Stimulated activated naive CD4-positive, alpha-beta T cell treated with Interleukin-2 at 50 U/mL for 16 hours (primary cell): ENCODE measurements at regions not wholly inside any gene's neighbourhood (a gene's known extent, or its start where the extent isn't known, plus 50 kb on each side); places are given as distances from the start of the nearest gene placed in this dataset.
"Not testable (repeated sequence)": the region's sequence is repeated elsewhere in the genome, so short reads cannot be mapped to it uniquely, and the experiment has no call there.

Experiments
- DNase-seq: peaks from one replicate; lab custom pipeline; 2025; lab: John Stamatoyannopoulos, UW

DNA sequence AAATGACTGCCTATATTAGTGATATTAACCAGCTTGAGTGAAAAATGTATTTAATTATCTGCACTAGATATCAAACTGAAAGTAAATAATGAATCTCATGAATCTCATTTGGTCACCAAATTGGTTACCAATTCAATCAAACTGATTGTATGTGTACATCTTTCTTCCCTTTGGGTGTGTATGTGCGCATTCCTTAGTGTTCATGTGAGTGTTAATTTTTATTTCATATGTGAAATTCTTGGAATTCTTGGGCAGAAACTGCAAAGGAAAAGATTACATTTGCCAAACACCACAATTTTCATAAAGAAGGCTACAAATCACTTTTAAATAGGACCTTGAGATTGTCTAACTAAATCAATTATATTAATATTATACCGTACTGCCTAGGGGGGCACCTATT lies 648.4 kb upstream of the MARCKS start:
- DNase-seq, result no peak

GRCh38 chr6:113209315-113209714 lies 647.8 kb upstream of the MARCKS start:
- no peak for DNase-seq

DNA sequence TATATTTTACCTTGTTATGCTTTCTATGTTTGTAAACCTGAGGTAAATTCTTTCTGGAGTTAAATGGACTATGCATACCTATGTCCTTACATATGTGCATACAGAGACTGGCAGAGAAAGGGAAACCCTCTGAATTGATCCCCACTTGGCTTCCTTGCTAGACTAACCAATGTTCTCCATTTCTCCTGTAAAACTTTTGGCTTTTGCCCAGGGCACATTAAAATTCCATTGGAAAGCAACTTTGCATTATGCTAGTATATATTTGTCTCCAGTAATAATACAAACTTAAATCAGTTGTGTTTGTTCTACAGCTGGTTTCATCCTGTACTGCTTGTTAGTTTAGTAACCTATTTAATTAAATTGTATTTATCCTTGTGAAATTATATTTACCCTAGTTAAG lies 646.0 kb upstream of the MARCKS start:
- DNase-seq, result no peak

DNA sequence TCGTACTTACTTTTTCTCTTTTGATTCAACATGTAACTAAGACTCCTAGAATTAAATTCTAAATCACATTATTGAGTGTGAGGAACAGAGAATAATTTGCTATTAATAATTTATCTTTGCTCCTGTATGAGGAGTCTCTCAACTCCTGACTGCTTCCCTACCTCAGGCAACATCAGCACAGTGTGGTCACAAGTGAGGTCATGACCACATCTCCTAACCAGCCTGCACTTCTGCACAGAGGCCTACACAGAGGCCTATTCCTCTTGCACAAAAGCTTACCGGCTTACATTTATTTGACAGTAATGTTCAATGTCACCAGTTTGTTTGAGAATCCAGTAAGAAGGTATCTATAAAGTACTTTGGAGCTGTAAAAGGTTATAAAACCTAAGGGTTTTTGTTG lies 637.4 kb upstream of the MARCKS start:
- DNase-seq, result no peak

- no peak for DNase-seq
Measured at GRCh38 chr6:113220832-113221231, 636.3 kb upstream of the MARCKS start.

- DNase-seq, result no peak
Measured at GRCh38 chr6:113221850-113222249, 635.3 kb upstream of the MARCKS start.

DNA sequence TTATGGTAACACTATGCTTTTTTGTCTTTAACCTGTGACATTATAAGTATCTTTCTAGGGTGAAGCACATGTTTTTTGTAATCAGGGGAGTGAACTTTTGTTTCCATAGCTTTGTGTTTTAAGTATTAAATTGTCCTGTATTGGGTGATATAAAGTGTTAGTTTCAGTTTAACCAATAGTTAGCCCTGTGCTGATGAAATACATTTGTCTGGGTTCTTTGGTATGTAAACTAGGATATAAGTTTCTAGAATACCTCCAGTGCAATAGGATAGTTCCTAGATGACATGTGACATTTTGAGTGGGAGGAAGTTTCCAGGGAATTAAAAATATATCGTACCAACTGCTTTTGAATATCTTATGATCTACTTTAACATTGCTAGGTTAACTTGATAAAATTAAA lies 611.0 kb upstream of the MARCKS start:
- no peak for DNase-seq

- DNase-seq, result no peak
Measured at GRCh38 chr6:113248532-113248931, 608.6 kb upstream of the MARCKS start.

DNA sequence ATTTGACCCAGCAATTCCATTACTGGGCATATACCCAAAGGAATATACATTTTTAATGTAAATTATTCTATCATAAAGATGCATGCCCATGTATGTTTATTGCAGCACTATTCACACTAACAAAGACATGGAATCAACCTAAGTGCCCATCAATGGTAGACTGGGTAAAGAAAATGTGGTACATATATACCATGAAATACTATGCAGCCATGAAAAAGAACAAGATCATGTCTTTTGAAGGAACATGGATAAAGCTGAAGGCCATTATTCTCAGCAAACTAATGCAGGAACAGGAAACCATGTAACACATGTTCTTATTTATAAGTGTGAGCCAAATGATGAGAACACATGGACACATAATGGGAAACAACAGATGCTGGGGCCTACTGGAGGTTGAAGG lies 603.0 kb upstream of the MARCKS start:
- not testable (repeated sequence) for DNase-seq

GRCh38 chr6:113258771-113259170 lies 598.4 kb upstream of the MARCKS start:
- DNase-seq, result no peak

DNA sequence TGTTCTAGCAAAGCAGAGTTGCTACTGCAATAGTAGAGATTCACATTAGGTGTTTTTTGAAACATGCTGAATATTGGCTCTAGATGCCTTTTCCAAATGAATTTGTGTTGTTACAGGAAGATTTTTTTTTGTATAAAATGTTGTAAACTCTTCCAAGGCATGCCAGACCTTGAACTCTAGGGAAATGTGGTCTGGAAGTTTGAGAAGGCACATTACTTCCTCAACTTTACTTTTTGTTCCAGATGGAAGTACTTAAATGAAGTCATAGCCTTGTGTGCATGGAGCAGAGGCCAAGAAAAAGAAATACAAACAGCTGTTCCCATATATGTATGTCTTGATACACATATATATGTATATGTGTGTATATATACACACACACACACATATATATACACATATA lies 585.7 kb upstream of the MARCKS start:
- DNase-seq, result no peak

GRCh38 chr6:113276601-113277000 lies 580.5 kb upstream of the MARCKS start:
- DNase-seq, result no peak

- no peak for DNase-seq
Measured at GRCh38 chr6:113277111-113277510, 580.0 kb upstream of the MARCKS start.

DNA sequence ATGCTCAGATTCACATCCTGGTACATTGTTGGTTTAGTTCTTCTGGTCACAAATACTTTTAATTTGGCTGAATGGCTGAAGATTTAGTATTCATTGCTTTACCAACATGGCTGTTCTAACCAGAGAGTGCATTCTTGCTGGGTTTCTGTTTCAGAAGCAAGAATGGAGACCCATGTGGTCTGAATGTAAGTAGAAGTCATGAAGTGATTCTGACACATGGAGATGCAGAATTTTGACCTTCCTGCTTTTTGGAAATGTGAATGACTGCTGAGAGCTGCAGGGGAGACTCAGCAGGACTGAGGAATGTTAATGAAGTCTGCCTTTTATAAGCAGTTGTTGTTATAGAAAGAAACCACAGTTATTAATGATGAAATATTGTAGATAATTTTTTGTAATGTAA lies 576.1 kb upstream of the MARCKS start:
- DNase-seq, result no peak

- DNase-seq, result no peak
Measured at GRCh38 chr6:113281431-113281830, 575.7 kb upstream of the MARCKS start.

DNA sequence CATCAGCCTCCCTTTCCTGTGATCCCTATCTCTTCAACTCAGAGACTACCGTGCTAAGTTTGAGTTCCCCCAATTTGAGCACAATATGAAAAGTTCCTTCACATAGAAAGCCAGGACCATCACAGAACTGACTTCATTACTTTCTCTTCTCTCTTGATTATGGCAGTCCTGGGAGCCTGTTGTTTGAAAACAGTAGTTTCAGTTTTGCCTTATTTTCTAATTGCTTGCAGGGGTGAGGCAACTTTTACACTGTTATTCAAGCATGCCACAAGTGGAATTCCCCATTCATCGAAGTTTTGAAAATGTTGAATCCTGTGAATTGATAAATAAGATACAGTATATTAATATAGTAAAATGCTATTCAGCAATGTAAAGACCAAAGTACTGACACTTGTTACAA lies 569.7 kb upstream of the MARCKS start:
- DNase-seq, result no peak

- no peak for DNase-seq
Measured at GRCh38 chr6:113288409-113288808, 568.7 kb upstream of the MARCKS start.

GRCh38 chr6:113289166-113289565 lies 568.0 kb upstream of the MARCKS start:
- DNase-seq, result no peak

- DNase-seq, result no peak
Measured at GRCh38 chr6:113290684-113291083, 566.5 kb upstream of the MARCKS start.

DNA sequence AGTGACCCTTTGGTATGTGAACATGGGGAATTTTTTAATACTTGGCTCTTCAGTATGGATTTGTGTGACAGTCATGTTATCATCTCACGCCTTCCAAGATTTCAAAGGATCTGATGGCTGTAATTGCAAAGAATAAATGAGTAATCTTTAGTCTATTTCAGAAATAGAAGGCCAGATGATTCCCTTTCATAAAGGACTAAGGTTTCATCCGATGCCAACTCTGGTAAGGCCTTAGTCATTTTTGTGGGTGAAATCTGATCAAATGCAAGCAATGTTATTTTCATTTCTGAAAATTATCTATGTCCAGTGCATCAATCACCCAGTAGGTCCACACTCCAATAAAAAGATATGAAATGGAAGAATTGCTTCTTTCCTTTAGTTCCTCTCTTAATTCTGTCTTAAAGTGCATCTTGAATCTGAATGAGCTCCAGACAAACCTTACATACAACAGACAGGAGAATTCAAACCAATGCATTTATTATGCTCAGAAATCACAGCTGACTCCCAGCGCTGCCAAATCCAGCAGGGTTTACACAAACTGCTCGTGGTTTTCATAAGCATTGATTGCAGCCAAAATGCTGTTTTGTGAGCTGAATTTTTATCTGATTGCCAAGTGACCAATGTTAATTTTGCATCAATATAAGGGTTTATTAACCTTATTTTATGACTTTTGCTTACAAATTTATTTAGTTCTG lies 565.2 kb upstream of the MARCKS start:
- DNase-seq, result no peak

GRCh38 chr6:113292646-113293422 lies 564.3 kb upstream of the MARCKS start:
- DNase-seq, result no peak

GRCh38 chr6:113293423-113293740 lies 563.8 kb upstream of the MARCKS start:
- no peak for DNase-seq

GRCh38 chr6:113299531-113299930 lies 557.6 kb upstream of the MARCKS start:
- DNase-seq, result no peak

- no peak for DNase-seq
Measured at GRCh38 chr6:113301651-113302050, 555.5 kb upstream of the MARCKS start.
